ENCODE measurements at regions not wholly inside any gene's neighbourhood (a gene's known extent, or its start where the extent isn't known, plus 50 kb on each side); places are given as distances from the start of the nearest gene placed in this dataset.

DNA sequence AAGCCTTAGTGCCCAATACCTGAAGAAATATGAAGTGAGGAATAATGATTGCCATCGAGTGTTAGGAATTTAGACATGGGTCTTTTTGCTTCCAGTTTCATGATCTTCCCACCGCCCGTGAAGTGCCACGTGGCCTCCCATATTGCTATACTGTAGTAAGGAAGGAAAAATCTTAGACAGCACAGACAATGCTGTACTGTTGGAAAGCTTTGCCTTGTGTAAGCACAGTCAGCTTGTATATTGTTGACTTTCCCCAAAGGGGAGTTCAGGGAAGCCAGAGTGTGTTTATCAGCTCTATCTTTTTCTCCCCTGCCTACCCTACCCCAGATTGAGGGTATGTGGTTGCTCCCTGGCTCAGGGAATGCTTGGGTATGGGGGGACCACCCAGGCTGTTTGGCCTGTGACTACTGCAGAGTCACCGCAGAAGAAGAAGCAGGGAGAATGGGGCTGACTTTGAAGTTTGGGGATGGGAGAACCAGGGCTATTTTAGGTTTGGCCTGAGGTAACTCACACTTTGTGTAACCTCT lies 161.8 kb upstream of the MEF2C start:
- no peaks in the 10 kb centered on the region for H3K9me2 ChIP-seq (ENCODE audit: insufficient read depth)
- no peaks in the 10 kb centered on the region for H3K4me1 ChIP-seq (ENCODE audit: insufficient read depth)
- no peaks in the 10 kb centered on the region for H3K79me2 ChIP-seq (ENCODE audit: insufficient read depth)
- no peak overlapping the region for H3K27ac ChIP-seq
- H3K9me3 ChIP-seq (ENCODE audit: low read depth): no peaks in the 10 kb centered on the region
- no peak overlapping the region for H3K9ac ChIP-seq
- H3K4me2 ChIP-seq (ENCODE audit: unreplicated experiment): no peak overlapping the region
- no peaks in the 10 kb centered on the region for H3K27me3 ChIP-seq (replicated peaks; ENCODE audit: insufficient read depth)
- 96 to 97% methylated on average over 5 of the region's 5 CpGs for WGBS, 2 experiments (ENCODE audit: low coverage in 1 of 2, low lambda C conversion rate in 2 of 2, missing lambda C conversion rate in 2 of 2)
- TF ChIP-seq EZH2 (IDR thresholded peaks at IDR 0.05; ENCODE audit: insufficient read depth, poor library complexity, severe bottlenecking) (no peak), EZH2phosphoT487 (IDR thresholded peaks at IDR 0.05; ENCODE audit: insufficient read depth, low read depth) (no peak)
- no peaks in the 10 kb centered on the region for H3F3A ChIP-seq (ENCODE audit: insufficient read depth)
- no peaks in the 10 kb centered on the region for H3K36me3 ChIP-seq (ENCODE audit: low read depth)
- no peaks in the 10 kb centered on the region for H4K20me1 ChIP-seq (ENCODE audit: insufficient read depth)
- H3K4me3 ChIP-seq: no peak overlapping the region
- in situ Hi-C loops (cut with MboI): no loop called here
- no peak overlapping the region for H2AFZ ChIP-seq
- DNase-seq: no peak

DNA sequence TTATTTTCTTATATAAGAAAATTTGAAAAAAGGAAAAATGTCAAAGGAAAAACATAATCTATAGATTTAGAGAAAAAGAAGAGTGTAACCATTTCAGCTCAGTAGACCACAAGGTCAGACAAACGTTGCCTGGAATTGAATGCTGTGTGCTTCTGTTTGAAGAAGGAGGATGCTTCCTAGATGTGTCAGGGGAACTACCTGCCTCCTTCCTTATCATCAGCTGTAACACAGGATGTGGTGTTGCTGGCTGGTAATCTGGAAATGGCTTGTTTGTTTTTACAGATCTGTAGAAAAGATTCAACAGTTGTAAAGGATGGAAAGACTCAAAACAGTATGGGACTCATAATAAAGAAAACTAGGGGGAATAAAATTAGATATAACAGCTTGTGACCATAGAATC lies 160.7 kb upstream of the MEF2C start:
- no peaks in the 10 kb centered on the region for H3K27me3 ChIP-seq (replicated peaks; ENCODE audit: insufficient read depth)
- H3K9me3 ChIP-seq (ENCODE audit: low read depth): no peaks in the 10 kb centered on the region
- 20 to 24% methylated on average over 1 of the region's 1 CpG for WGBS, 2 experiments (ENCODE audit: low coverage in 1 of 2, low lambda C conversion rate in 2 of 2, missing lambda C conversion rate in 2 of 2)
- H3K4me1 ChIP-seq (ENCODE audit: insufficient read depth): no peaks in the 10 kb centered on the region
- no peaks in the 10 kb centered on the region for H4K20me1 ChIP-seq (ENCODE audit: insufficient read depth)
- H2AFZ ChIP-seq: no peak overlapping the region
- H3K9ac ChIP-seq: no peak overlapping the region
- H3K4me2 ChIP-seq (ENCODE audit: unreplicated experiment): no peak overlapping the region
- no peaks in the 10 kb centered on the region for H3F3A ChIP-seq (ENCODE audit: insufficient read depth)
- no peaks in the 10 kb centered on the region for H3K79me2 ChIP-seq (ENCODE audit: insufficient read depth)
- TF ChIP-seq EZH2 (IDR thresholded peaks at IDR 0.05; ENCODE audit: insufficient read depth, poor library complexity, severe bottlenecking) (no peak), EZH2phosphoT487 (IDR thresholded peaks at IDR 0.05; ENCODE audit: insufficient read depth, low read depth) (no peak)
- no peaks in the 10 kb centered on the region for H3K9me2 ChIP-seq (ENCODE audit: insufficient read depth)
- H3K4me3 ChIP-seq: no peak overlapping the region
- no peak for DNase-seq
- H3K36me3 ChIP-seq (ENCODE audit: low read depth): no peaks in the 10 kb centered on the region
- H3K27ac ChIP-seq: no peak overlapping the region
- in situ Hi-C loops (cut with MboI): no loop called here

DNA sequence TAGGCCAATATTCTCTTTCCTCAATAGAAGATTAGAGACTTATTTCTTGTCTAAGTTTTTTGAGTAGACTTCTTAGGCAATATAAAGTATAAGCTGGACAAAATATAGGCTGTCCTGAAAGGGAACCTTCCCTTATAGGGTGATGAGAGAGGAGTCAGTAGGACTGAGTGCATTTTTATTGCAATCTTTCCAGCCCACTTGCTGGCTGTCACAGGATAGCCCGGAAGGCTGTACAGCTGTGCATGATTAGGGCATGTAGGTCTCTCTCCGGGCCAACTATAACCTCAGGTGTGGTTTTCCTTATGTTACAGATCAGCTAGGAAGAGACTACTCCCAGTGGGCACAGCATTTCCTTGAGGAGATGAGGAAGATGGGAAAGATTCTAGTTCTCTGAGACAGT lies 159.8 kb upstream of the MEF2C start:
- Histone ChIP-seq H3K9me3 (ENCODE audit: low read depth) (no peaks in the 10 kb centered on the region), H3K27me3 (replicated peaks; ENCODE audit: insufficient read depth) (no peaks in the 10 kb centered on the region), H4K20me1 (ENCODE audit: insufficient read depth) (no peaks in the 10 kb centered on the region), H3K27ac (no peak overlapping the region), H3K4me2 (ENCODE audit: unreplicated experiment) (no peak overlapping the region), H3K36me3 (ENCODE audit: low read depth) (no peaks in the 10 kb centered on the region), H2AFZ (no peak overlapping the region), H3F3A (ENCODE audit: insufficient read depth) (peaks cover 3% of the 10 kb centered on the region), H3K9ac (no peak overlapping the region), H3K4me1 (ENCODE audit: insufficient read depth) (peaks cover under 1% of the 10 kb centered on the region; the same call in 1 of the 2 replicates), H3K9me2 (ENCODE audit: insufficient read depth) (no peaks in the 10 kb centered on the region), H3K79me2 (ENCODE audit: insufficient read depth) (no peaks in the 10 kb centered on the region), H3K4me3 (no peak overlapping the region)
- in situ Hi-C loops (cut with MboI): no loop called here
- WGBS, 2 experiments (ENCODE audit: low coverage in 1 of 2, low lambda C conversion rate in 2 of 2, missing lambda C conversion rate in 2 of 2): 52 to 53% methylated on average over 2 of the region's 2 CpGs
- TF ChIP-seq EZH2 (IDR thresholded peaks at IDR 0.05; ENCODE audit: insufficient read depth, poor library complexity, severe bottlenecking) (no peak), EZH2phosphoT487 (IDR thresholded peaks at IDR 0.05; ENCODE audit: insufficient read depth, low read depth) (no peak)
- DNase-seq: no peak

DNA sequence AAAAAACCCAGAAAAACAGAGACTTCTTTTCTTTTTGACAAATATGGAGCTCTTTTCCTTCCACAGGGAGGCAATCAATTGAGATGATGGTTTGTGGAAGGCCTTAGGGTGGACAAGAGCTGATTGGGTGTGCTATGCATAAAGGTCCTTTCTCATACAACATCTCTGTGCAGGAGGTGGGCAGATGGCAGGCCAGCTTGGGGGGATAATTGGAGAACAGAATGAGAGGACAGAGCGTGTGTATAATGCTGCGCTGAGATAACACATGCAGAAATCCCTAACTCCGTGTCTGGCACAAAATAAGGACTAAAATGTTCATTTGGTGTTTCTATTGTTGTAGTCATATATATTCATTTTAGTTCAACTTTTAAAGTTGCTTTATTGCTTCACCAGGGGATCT lies 159.0 kb upstream of the MEF2C start:
- Histone ChIP-seq H3K4me3 (no peak overlapping the region), H3K36me3 (ENCODE audit: low read depth) (no peaks in the 10 kb centered on the region), H3F3A (ENCODE audit: insufficient read depth) (peaks cover 11% of the 10 kb centered on the region), H3K27ac (no peak overlapping the region), H3K9me3 (ENCODE audit: low read depth) (no peaks in the 10 kb centered on the region), H3K4me2 (ENCODE audit: unreplicated experiment) (no peak overlapping the region), H3K9ac (no peak overlapping the region), H3K79me2 (ENCODE audit: insufficient read depth) (no peaks in the 10 kb centered on the region), H3K4me1 (ENCODE audit: insufficient read depth) (peaks cover 7% of the 10 kb centered on the region), H3K9me2 (ENCODE audit: insufficient read depth) (no peaks in the 10 kb centered on the region), H2AFZ (no peak overlapping the region), H3K27me3 (replicated peaks; ENCODE audit: insufficient read depth) (no peaks in the 10 kb centered on the region), H4K20me1 (ENCODE audit: insufficient read depth) (no peaks in the 10 kb centered on the region)
- in situ Hi-C loops (cut with MboI): no loop called here
- no peak for TF ChIP-seq EZH2 (IDR thresholded peaks at IDR 0.05; ENCODE audit: insufficient read depth, poor library complexity, severe bottlenecking)
- 89% methylated on average over 3 of the region's 3 CpGs for WGBS, 2 experiments (ENCODE audit: low coverage in 1 of 2, low lambda C conversion rate in 2 of 2, missing lambda C conversion rate in 2 of 2)
- DNase-seq: no peak

DNA sequence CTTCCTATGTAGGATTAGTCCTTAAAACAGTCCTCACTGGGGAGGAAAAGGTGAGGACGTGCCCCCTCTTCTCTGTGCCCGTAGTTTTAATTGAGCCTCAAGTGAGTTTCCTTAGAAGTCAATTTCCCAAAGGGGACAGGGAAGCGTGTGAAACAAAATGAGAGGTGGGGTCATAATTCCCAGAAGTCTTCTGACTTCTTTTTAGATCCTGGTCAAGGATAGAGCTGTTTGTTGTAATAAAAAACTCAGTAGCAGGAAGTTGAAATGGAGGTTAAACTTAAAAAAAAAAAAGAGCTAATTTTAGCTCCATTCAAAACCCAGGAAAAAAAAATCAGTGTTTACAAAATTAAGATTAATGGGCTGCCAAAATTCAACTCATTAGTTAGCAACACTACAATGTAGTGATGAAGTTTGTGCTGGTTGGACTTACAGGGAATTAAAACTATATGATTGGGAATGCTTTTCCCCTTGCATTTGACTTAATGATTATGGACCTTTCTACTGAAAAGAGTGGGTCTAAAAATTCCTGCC lies 158.3 kb upstream of the MEF2C start:
- Histone ChIP-seq H3K9me3 (ENCODE audit: low read depth) (no peaks in the 10 kb centered on the region), H3K4me2 (ENCODE audit: unreplicated experiment) (no peak overlapping the region), H3K9ac (no peak overlapping the region), H3K4me3 (no peak overlapping the region), H3K27me3 (replicated peaks; ENCODE audit: insufficient read depth) (no peaks in the 10 kb centered on the region), H3K36me3 (ENCODE audit: low read depth) (no peaks in the 10 kb centered on the region), H3K9me2 (ENCODE audit: insufficient read depth) (no peaks in the 10 kb centered on the region), H2AFZ (no peak overlapping the region), H3K79me2 (ENCODE audit: insufficient read depth) (no peaks in the 10 kb centered on the region), H3K27ac (no peak overlapping the region), H3K4me1 (ENCODE audit: insufficient read depth) (peaks cover 13% of the 10 kb centered on the region), H3F3A (ENCODE audit: insufficient read depth) (peaks cover 18% of the 10 kb centered on the region), H4K20me1 (ENCODE audit: insufficient read depth) (no peaks in the 10 kb centered on the region)
- TF ChIP-seq EZH2phosphoT487 (IDR thresholded peaks at IDR 0.05; ENCODE audit: insufficient read depth, low read depth) (no peak), EZH2 (IDR thresholded peaks at IDR 0.05; ENCODE audit: insufficient read depth, poor library complexity, severe bottlenecking) (no peak)
- in situ Hi-C loops (cut with MboI): no loop called here
- WGBS, 2 experiments (ENCODE audit: low coverage in 1 of 2, low lambda C conversion rate in 2 of 2, missing lambda C conversion rate in 2 of 2): 84 to 88% methylated on average over 3 of the region's 3 CpGs
- DNase-seq: no peak
